ENCODE measurements at regions not wholly inside any gene's neighbourhood (a gene's known extent, or its start where the extent isn't known, plus 50 kb on each side); places are given as distances from the start of the nearest gene placed in this dataset.
"Not testable (repeated sequence)": the region's sequence is repeated elsewhere in the genome, so short reads cannot be mapped to it uniquely, and the experiment has no call there.

- DNase-seq: no peak
Measured at GRCh38 chr18:59799383-59800015, 100.3 kb upstream of the PMAIP1 start.

GRCh38 chr18:59795882-59796281 is 98.7 kb upstream of the CCBE1 start:
- no peak for DNase-seq

DNA sequence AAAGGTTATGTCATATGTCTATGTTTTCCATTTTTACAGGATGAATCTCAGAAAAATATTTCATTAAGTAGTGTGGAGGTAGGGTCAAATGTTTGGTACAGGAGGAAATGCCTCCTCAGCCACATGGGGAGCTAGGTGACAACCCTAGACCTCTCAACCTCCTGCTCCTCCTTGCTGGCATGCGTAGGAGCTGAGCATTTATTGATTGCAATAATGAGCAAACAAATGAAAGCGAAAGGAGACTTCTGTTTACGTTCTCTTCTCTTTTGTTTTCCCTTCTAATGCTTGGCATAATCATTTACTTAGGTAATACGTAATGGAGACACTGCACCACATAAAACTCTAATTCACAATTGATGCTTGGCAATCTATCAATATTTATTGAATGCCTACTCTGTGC is 95.1 kb upstream of the CCBE1 start:
- DNase-seq: no peak

- DNase-seq: not testable (repeated sequence)
Measured at GRCh38 chr18:59790346-59790936, 93.2 kb upstream of the CCBE1 start.

- no peak for DNase-seq
Measured at GRCh38 chr18:59788791-59789106, 91.5 kb upstream of the CCBE1 start.

GRCh38 chr18:59787998-59788790 is 91.0 kb upstream of the CCBE1 start:
- no peak for DNase-seq

- DNase-seq: no peak
Measured at GRCh38 chr18:59784694-59785093, 87.5 kb upstream of the CCBE1 start.

DNA sequence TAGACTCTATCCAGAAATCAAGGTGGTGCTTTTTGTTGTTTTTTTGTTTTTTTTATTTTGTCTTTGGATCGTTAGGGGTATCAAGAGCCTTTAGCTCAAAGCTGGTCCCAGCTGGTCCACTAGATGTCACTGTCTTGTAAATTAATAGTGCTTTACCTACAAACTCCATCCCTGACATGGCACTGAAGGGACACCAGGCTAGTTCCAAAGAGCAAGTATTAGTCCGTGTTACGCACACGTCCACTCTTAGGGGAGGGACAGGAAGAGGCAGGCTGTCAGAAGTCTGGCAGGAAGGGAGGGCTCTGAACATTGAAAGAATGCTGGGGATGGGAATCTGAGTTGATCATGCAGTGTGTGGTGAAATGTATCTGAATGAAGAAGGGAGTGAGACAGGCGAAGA is 85.9 kb upstream of the CCBE1 start:
- no peak for DNase-seq

- no peak for DNase-seq
Measured at GRCh38 chr18:59779979-59780378, 82.8 kb upstream of the CCBE1 start.

DNA sequence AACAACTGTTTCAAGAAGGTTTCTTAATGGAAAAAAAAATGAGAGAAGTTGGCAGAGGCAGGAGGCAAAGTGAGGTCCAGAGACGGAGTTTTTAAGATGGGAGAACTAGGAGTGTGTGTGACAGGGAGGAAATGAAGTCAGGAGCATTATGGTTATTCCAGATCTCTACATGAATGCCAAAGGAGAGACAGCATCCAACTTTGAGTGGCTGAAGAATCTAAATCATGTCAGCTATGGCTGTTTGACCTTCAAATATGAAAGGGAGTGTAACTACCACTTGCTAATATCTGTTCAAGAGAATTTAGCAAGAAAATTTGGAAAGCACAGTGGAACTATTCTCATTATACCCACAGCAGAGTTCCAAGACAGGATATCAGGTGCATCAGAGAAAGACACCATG is 81.2 kb upstream of the CCBE1 start:
- no peak for DNase-seq

DNA sequence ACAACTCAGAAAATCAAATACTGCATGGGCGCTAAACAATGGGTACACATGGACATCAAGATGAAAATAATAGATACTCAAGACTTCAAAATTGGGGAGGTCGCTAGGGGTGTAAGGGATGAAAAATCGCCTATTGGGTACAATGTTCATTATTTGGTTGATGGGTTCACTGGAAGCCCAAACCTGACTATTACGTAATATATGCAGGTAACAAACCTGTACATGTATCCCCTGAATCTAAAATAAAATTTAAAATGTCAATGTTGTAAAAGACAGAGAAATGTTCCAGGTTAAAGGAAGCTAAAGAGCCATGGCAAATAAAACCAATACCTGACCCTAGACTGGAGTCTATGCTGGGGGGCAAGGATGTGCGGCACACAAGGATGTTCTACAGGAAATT is 80.4 kb upstream of the CCBE1 start:
- DNase-seq: no peak

DNA sequence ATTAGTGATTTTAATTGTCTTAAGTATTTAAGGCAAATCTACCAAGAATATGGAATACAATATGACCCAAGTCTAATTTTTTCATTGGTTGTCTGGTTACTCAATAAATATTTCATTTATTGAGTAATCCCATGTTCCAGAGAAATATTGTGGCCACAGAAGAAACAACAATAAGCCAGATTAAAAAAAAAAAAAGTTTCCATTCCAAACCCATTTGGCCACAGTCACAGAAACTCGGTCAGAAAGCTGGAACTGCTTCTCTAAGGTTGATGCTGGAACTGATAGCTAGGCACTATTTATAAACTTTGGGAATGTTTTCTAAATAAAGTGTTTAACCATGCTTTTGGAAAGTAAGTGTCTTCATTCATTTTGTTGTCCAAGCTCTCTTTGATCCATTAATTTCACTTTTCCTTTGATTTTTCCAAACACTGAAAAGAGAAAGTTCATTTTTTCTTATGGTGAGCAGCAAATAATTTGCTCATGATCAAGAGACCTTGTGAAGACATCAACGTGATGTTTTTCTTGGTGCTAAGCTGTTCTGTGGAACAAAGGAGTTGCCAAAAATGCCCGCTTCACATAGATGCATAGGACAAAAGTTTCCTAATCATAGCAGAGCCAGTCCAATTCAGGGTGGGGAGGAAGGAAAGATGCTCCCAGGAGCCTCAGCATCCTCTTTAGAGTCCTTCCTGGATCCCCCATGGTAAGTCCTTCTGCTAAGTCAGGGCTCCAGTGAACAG is 72.1 kb upstream of the CCBE1 start:
- no peak for DNase-seq

DNA sequence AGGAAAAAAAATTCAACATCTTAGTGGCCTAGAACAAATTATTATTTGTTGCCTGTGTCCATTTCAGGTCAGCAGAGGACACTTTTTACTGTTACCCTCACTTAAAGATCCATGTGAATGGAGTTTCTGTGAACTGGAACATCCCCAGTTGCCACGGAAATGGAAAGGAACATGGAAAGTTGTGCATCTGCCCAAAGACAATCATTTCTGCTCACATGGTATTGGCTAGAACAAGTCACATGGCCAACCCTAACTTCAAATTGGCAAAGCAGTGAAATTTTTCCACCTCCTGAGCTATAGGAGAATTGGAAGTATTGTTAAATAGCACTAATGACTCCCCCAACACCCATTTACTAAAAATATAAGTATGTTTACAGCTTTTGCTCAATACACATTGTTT is 71.2 kb upstream of the CCBE1 start:
- DNase-seq: no peak

DNA sequence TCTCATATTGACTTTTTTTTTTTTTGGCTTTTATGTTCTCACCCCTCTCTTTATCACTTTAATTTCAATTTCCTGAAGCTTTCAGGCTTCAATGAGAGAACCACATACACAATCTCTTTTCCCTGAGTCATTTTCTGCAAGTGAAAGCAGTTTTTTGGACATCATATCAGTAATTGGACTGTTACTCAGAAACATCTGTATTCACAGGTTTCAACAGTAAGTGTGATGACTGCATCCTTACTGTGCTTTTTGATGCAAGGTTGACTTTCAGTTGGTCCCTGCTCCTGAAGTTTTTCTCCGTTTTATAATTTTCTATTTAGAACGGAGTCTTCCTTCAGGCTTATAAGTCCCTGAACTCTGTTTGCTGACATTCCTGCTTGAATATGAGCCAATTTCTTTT is 70.5 kb upstream of the CCBE1 start:
- no peak for DNase-seq

- no peak for DNase-seq
Measured at GRCh38 chr18:59765343-59765742, 68.1 kb upstream of the CCBE1 start.

DNA sequence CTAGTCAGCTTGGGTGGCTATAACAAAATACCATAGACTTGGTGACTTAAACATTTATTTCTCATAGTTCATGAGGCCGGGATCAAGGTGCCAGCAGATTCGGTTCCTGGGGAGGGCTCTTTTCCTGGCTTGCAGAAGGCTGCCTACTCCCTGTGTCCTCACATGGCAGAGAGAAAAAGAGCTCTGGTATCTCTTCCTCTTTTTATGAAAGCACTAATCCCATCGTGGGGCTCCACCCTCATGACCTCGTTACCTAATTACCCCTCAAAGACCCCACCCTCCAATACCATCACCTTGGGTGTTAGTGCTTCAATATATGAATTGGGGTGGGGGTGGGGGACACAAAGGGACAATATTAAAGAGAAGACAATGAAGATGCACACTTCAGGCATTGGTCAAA is 67.1 kb upstream of the CCBE1 start:
- DNase-seq: no peak

DNA sequence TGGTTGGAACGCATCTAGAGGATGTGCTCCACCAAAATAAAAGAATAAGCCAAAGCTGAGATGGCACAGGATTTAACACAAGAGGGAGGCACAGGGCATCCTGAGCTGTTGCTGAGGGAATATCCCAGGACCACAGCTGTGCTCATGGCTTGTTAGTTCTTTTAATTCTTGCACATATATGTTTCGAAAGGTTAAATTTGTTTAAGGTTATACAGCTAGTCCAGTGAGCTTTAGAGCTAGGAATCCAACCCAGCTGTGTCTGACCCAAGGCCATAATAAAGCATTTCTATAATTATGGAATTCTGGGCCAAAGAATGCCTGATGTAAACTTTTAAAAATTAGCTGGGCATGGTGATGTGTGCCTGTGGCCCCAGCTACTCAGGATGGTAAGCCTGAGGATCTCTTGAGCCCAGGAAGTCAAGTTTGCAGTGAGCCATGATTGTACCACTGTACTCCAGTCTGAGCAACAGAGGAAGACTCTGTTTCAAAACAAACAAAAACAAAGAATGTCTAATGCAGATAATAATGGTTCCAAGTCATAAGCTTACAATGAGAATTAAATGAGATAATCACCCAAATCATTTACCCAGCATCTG is 66.4 kb upstream of the CCBE1 start:
- DNase-seq: no peak

DNA sequence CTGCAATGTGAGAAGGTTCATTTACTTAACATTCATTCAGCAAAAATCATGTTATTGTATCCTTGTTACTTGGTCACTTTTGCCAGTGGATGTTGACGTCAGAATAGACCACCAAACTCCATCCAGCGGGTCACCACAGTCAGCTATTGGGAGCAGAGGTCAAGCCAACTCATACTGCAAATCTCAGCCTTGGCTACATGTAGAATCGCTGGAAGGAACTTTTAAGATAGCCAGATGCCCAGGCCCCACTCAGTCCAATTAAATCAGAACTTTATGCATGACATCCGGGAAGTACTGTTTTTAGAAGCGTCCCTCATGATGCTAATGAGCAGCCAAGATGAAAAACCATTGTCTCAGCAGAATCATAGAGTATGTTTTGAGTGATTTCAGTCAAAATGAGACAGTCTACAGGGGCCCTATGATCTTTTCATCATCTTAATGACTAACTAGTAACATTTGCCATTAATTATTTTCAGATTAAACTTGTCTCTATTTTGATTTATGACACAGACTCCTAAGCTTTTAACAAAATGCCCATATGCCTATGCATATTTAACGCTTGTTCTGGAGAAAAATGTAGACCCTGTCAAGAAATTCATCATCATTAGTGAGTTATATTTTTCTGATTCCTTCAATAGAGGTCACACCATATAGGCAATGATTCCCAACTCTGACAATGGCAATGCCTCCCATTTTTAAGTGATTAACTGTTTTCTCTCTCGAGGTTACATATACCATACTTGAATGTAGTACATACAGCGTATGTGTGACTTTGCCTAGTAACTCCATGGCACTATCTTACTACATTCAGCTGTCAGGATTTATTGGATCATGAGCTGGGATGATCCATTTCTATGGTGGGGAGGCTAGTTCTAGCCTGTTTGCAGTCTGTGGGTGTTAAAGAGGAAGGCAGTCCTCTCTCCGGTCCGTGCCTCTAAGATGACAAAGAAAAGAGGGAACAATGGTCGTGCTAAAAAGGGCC is 63.7 kb upstream of the CCBE1 start:
- DNase-seq: no peak

DNA sequence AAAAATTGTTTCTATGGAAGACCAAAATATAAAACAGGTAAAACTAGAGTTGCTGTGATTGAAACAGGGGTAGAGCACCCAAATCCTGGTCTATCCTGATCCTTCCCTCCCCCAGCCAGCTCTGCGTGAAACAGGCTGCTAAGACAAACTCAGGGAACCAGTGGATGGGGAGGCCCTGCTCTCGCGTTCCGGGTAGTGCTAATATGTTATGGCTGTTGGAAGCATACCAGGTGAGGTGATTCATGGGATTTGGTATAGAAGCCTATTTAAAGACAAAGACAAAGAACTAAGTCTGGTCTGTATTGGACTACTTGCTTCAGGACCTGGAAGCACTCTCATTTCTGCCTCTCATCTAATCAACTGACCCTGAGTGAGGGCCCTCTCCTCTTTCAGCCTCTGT is 63.0 kb upstream of the CCBE1 start:
- DNase-seq: no peak

DNA sequence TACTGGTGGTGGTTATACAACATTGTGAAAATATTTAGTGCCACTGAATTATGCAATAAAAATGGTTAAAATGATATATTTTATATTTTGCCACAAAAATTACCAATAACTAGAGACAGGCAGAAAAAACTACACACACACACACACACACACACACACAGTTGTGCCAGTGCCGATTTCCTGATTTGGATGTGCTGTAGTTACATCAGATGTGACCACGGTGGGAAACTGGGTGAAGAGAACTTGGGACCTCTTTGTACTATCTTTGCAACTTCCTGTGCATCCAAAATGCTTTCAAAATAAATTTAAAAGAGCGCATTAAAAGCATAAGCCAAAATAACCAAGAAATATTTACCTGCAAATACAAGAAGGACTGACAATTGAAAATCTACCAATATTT is 61.6 kb upstream of the CCBE1 start:
- no peak for DNase-seq

GRCh38 chr18:59758106-59758505 is 60.9 kb upstream of the CCBE1 start:
- DNase-seq: no peak

DNA sequence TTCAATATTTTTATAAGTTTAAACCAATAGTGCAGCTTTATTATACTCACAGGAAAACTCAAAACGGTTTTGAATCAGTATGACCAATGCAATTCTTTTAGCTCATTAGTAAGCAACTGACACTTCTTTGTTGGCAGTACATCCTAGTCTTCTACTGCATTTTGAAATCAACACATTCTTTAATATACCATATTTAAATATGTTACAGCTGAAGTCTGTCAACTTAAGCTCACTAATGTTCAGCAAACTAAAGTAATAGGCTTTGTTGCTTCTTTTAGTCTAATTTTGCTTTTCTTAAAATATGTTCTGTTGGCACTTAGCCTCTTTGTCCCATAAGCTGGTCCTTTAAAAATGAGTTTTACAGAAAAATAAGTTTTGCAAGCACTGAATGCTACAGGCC is 55.4 kb upstream of the CCBE1 start:
- DNase-seq: no peak

Data from GDM1 (cell line).